H9 (cell line): ENCODE measurements at regions not wholly inside any gene's neighbourhood (a gene's known extent, or its start where the extent isn't known, plus 50 kb on each side); places are given as distances from the start of the nearest gene placed in this dataset.

Experiments
- DNase-seq: peaks from one replicate; pipeline ENCODE4 v3.0.0-alpha.2; 2017
- H2AFZ ChIP-seq: one replicate; pipeline ENCODE4 v1.6.1; 2013; ENCODE audit warnings: mild to moderate bottlenecking, low read length, control low read depth, moderate library complexity
- H2AK5ac ChIP-seq: 2 replicates; pipeline ENCODE4 v1.6.1; 2013; ENCODE audit warnings: low read length, control low read depth, mixed read lengths; ENCODE audit not compliant: insufficient read length
- H2BK120ac ChIP-seq: one replicate; pipeline ENCODE4 v1.6.1; 2013; ENCODE audit warnings: low read depth, mild to moderate bottlenecking, low read length, control low read depth, inconsistent platforms; ENCODE audit not compliant: poor library complexity, severe bottlenecking
- H2BK12ac ChIP-seq: 2 replicates; pipeline ENCODE4 v1.6.1; 2013; ENCODE audit warnings: low read length, control low read depth, mixed read lengths, low read depth; ENCODE audit not compliant: insufficient read length
- H2BK15ac ChIP-seq: 2 replicates; pipeline ENCODE4 v1.6.1; 2013; ENCODE audit warnings: low read depth, low read length, control low read depth
- H2BK20ac ChIP-seq: one replicate; pipeline ENCODE4 v1.6.1; 2013; ENCODE audit warnings: low read depth, mild to moderate bottlenecking, low read length, control low read depth, inconsistent platforms; ENCODE audit not compliant: poor library complexity, severe bottlenecking
- H2BK5ac ChIP-seq: 2 replicates; pipeline ENCODE4 v1.6.1; 2013; ENCODE audit warnings: low read length, control low read depth, mixed read lengths; ENCODE audit not compliant: insufficient read length
- H3K14ac ChIP-seq: 2 replicates; pipeline ENCODE4 v1.6.1; 2013; ENCODE audit warnings: low read length, control low read depth; ENCODE audit not compliant: insufficient read depth
- H3K18ac ChIP-seq: 2 replicates; pipeline ENCODE4 v1.6.1; 2013; ENCODE audit warnings: low read depth, mild to moderate bottlenecking, mixed read lengths, low read length, control low read depth; ENCODE audit not compliant: insufficient read length
- H3K23ac ChIP-seq: 2 replicates; pipeline ENCODE4 v1.6.1; 2013; ENCODE audit warnings: low read length, control low read depth, mixed read lengths, low read depth; ENCODE audit not compliant: insufficient read length
- H3K23me2 ChIP-seq: 2 replicates; pipeline ENCODE4 v1.6.1; 2013; ENCODE audit warnings: low read depth, mild to moderate bottlenecking, mixed read lengths, low read length, control low read depth; ENCODE audit not compliant: insufficient read length, poor library complexity, severe bottlenecking
- H3K27ac ChIP-seq: 2 replicates; pipeline ENCODE4 v1.5.1; 2013; ENCODE audit warnings: low read length, control low read depth, mixed read lengths, low read depth; ENCODE audit not compliant: insufficient read length
- H3K27me3 ChIP-seq: 2 replicates; pipeline ENCODE4 v1.6.1; 2013; ENCODE audit warnings: low read length, control low read depth, inconsistent platforms; ENCODE audit not compliant: insufficient read depth
- H3K4ac ChIP-seq: 2 replicates; pipeline ENCODE4 v1.6.1; 2013; ENCODE audit warnings: low read depth, mild to moderate bottlenecking, control low read depth, inconsistent platforms, low read length, moderate library complexity
- H3K4me1 ChIP-seq: 2 replicates; pipeline ENCODE4 v1.6.1; 2013; ENCODE audit warnings: low read length, control low read depth, inconsistent platforms; ENCODE audit not compliant: insufficient read depth
- H3K4me2 ChIP-seq: 2 replicates; pipeline ENCODE4 v1.6.1; 2013; ENCODE audit warnings: low read length, control low read depth, mixed read lengths; ENCODE audit not compliant: insufficient read length, insufficient read depth
- H3K56ac ChIP-seq: 2 replicates; pipeline ENCODE4 v1.6.1; 2013; ENCODE audit warnings: low read depth, mild to moderate bottlenecking, mixed read lengths, low read length, control low read depth; ENCODE audit not compliant: insufficient read length
- H3K79me1 ChIP-seq: 2 replicates; pipeline ENCODE4 v1.6.1; 2013; ENCODE audit warnings: low read depth, mild to moderate bottlenecking, moderate library complexity, low read length, control low read depth, inconsistent platforms; ENCODE audit not compliant: insufficient read depth, poor library complexity, severe bottlenecking
- H3K79me2 ChIP-seq: 2 replicates; pipeline ENCODE4 v1.6.1; 2013; ENCODE audit warnings: low read length, control low read depth, inconsistent platforms; ENCODE audit not compliant: insufficient read depth
- H3K9ac ChIP-seq: 2 replicates; pipeline ENCODE4 v1.6.1; 2013; ENCODE audit warnings: low read length, control low read depth, mixed read lengths; ENCODE audit not compliant: insufficient read length; ENCODE audit errors: extremely low read depth
- H3K9me3 ChIP-seq: one replicate; pipeline ENCODE4 v1.6.1; 2013; ENCODE audit warnings: low read depth, low read length, inconsistent platforms; ENCODE audit not compliant: control insufficient read depth
- H3T11ph ChIP-seq: one replicate; pipeline ENCODE4 v1.6.1; 2013; ENCODE audit warnings: mild to moderate bottlenecking, low read length, control low read depth, inconsistent platforms
- H4K20me1 ChIP-seq: one replicate; pipeline ENCODE4 v1.6.1; 2013; ENCODE audit not compliant: control insufficient read depth, insufficient read length, insufficient read depth
- H4K5ac ChIP-seq: 2 replicates; pipeline ENCODE4 v1.6.1; 2013; ENCODE audit warnings: low read depth, mild to moderate bottlenecking, mixed read lengths, low read length, control low read depth; ENCODE audit not compliant: insufficient read length
- H4K8ac ChIP-seq: replicated peaks from 2 replicates; pipeline ENCODE4 v1.6.1; 2013; ENCODE audit warnings: low read length, control low read depth, mixed read lengths, low read depth; ENCODE audit not compliant: insufficient read length
- H4K91ac ChIP-seq: 2 replicates; pipeline ENCODE4 v1.6.1; 2013; ENCODE audit warnings: low read depth, mild to moderate bottlenecking, moderate library complexity, mixed read lengths, low read length, control low read depth; ENCODE audit not compliant: insufficient read length
- H3K27ac Mint-ChIP-seq, 3 experiments: 2 replicates in 2 of 3; 3 replicates in 1 of 3; pipeline ENCODE4 v1.8.0; 2020 to 2021; ENCODE audit warnings: mixed read lengths in 3 of 3, mild to moderate bottlenecking in 1 of 3, moderate library complexity in 1 of 3
- H3K27me3 Mint-ChIP-seq: 2 replicates; pipeline ENCODE4 v1.8.0; 2021; ENCODE audit warnings: low read depth, mild to moderate bottlenecking, moderate library complexity, mixed read lengths
- H3K36me3 Mint-ChIP-seq, 3 experiments: 2 replicates in 2 of 3; 3 replicates in 1 of 3; pipeline ENCODE4 v1.8.0; 2020 to 2021; ENCODE audit warnings: low read depth in 3 of 3, mixed read lengths in 3 of 3; ENCODE audit not compliant: insufficient read depth in 1 of 3
- H3K4me1 Mint-ChIP-seq, 2 experiments: 2 replicates each; pipeline ENCODE4 v1.8.0; 2020; ENCODE audit warnings: mixed read lengths in 2 of 2
- H3K4me3 Mint-ChIP-seq, 2 experiments: 2 replicates in 1 of 2; 3 replicates in 1 of 2; pipeline ENCODE4 v1.8.0; 2020 to 2021; ENCODE audit warnings: mild to moderate bottlenecking in 2 of 2, mixed read lengths in 2 of 2, moderate library complexity in 1 of 2
- H3K9me3 Mint-ChIP-seq, 2 experiments: 2 replicates in 1 of 2; 3 replicates in 1 of 2; pipeline ENCODE4 v1.8.0; 2020; ENCODE audit warnings: mild to moderate bottlenecking in 2 of 2, mixed read lengths in 2 of 2, moderate library complexity in 1 of 2
- WGBS: extraction: QIAGEN DNeasy Blood & Tissue Kit; methylation state at CpG from one replicate; pipeline ENCODE4 v1.1.7; 2013; ENCODE audit warnings: missing lambda C conversion rate, low lambda C conversion rate, mixed read lengths; ENCODE audit not compliant: insufficient read length; ENCODE audit errors: extremely low coverage; 5-methylcytosine and 5-hydroxymethylcytosine counted together
- TF ChIP-seq, protein P1 (sequence below): fragments of 200-600 bp; sonication (generic); conservative IDR thresholded peaks from 3 replicates; pipeline ENCODE4 v1.8.0; 2021; ENCODE audit warnings: antibody characterized with exemption, mild to moderate bottlenecking

GRCh38 chr10:61181832-61182231 is 237.8 kb upstream of the RHOBTB1 start:
- no peaks in the 10 kb centered on the region; a peak in 1 of 5 replicates for H3K9me3 Mint-ChIP-seq
- H3K79me1 ChIP-seq, result no peaks in the 10 kb centered on the region
- no peak overlapping the region for H2BK120ac ChIP-seq
- 0 out of 4 replicates have a peak, but pooled peaks cover 0 to 2% of the 10 kb centered on the region in 2 experiments for H3K4me1 Mint-ChIP-seq
- H3T11ph ChIP-seq, result no peak overlapping the region
- H3K4me1 ChIP-seq, result no peaks in the 10 kb centered on the region
- no peaks in the 10 kb centered on the region for H3K27me3 Mint-ChIP-seq
- no peak overlapping the region for H2BK5ac ChIP-seq
- H3K14ac ChIP-seq, result no peak overlapping the region
- no peak overlapping the region for H4K91ac ChIP-seq
- no peak overlapping the region for H2AK5ac ChIP-seq
- H3K9me3 ChIP-seq, result no peaks in the 10 kb centered on the region
- TF ChIP-seq, protein P1, sequence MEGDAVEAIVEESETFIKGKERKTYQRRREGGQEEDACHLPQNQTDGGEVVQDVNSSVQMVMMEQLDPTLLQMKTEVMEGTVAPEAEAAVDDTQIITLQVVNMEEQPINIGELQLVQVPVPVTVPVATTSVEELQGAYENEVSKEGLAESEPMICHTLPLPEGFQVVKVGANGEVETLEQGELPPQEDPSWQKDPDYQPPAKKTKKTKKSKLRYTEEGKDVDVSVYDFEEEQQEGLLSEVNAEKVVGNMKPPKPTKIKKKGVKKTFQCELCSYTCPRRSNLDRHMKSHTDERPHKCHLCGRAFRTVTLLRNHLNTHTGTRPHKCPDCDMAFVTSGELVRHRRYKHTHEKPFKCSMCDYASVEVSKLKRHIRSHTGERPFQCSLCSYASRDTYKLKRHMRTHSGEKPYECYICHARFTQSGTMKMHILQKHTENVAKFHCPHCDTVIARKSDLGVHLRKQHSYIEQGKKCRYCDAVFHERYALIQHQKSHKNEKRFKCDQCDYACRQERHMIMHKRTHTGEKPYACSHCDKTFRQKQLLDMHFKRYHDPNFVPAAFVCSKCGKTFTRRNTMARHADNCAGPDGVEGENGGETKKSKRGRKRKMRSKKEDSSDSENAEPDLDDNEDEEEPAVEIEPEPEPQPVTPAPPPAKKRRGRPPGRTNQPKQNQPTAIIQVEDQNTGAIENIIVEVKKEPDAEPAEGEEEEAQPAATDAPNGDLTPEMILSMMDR, result no peak
- H2BK12ac ChIP-seq, result no peak overlapping the region
- H3K18ac ChIP-seq, result no peak overlapping the region
- H3K79me2 ChIP-seq, result no peaks in the 10 kb centered on the region
- no peak overlapping the region for H4K5ac ChIP-seq
- no CpG with 5 or more reads among the region's 3 CpGs for WGBS
- H3K27me3 ChIP-seq, result no peaks in the 10 kb centered on the region
- no peak overlapping the region for H3K27ac Mint-ChIP-seq
- H3K4me2 ChIP-seq, result no peak overlapping the region
- no peak overlapping the region for H3K27ac ChIP-seq
- H3K4ac ChIP-seq, result no peak overlapping the region
- no peak overlapping the region for H2BK15ac ChIP-seq
- H2BK20ac ChIP-seq, result no peak overlapping the region
- H3K23ac ChIP-seq, result no peak overlapping the region
- H3K36me3 Mint-ChIP-seq, result no peaks in the 10 kb centered on the region; a peak in 1 of 7 replicates
- H3K23me2 ChIP-seq, result no peaks in the 10 kb centered on the region
- no peak overlapping the region for H2AFZ ChIP-seq
- no peak overlapping the region for H3K9ac ChIP-seq
- no peak for DNase-seq
- H3K4me3 Mint-ChIP-seq, result no peak overlapping the region
- H4K20me1 ChIP-seq, result no peaks in the 10 kb centered on the region
- H4K8ac ChIP-seq, result no peak overlapping the region
- H3K56ac ChIP-seq, result no peak overlapping the region
